ENCODE measurements at regions not wholly inside any gene's neighbourhood (a gene's known extent, or its start where the extent isn't known, plus 50 kb on each side); places are given as distances from the start of the nearest gene placed in this dataset.
A peak's percentile ranks its signal among the peaks of the same experiment; 100 is the strongest.

DNA sequence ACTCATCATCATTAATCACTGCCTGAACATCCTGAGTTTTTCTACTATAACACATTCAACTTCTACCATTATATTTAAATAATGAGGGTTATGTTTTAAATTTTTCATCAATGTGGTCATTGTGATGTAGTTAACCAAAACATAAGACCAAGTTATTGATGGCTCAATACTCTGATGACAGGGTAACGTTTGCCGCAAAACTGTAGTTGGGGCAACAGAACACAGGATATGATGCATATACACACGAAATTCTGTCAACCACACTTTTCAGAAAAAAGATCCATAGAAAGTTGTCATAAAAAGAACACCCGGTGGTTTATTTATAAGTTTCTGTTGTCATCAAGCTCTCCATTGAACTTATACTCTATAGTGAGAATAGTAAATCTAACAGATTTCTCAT is 121.7 kb upstream of the COL11A1 start:
- TF ChIP-seq, protein P1, sequence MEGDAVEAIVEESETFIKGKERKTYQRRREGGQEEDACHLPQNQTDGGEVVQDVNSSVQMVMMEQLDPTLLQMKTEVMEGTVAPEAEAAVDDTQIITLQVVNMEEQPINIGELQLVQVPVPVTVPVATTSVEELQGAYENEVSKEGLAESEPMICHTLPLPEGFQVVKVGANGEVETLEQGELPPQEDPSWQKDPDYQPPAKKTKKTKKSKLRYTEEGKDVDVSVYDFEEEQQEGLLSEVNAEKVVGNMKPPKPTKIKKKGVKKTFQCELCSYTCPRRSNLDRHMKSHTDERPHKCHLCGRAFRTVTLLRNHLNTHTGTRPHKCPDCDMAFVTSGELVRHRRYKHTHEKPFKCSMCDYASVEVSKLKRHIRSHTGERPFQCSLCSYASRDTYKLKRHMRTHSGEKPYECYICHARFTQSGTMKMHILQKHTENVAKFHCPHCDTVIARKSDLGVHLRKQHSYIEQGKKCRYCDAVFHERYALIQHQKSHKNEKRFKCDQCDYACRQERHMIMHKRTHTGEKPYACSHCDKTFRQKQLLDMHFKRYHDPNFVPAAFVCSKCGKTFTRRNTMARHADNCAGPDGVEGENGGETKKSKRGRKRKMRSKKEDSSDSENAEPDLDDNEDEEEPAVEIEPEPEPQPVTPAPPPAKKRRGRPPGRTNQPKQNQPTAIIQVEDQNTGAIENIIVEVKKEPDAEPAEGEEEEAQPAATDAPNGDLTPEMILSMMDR (IDR thresholded peaks at IDR 0.05; ENCODE audit: low read depth, low read length, missing control alignments), result no peak
- in situ Hi-C loops (cut with HindIII; ENCODE audit: low pct_ligation_motif_present, low sequenced_read_pairs), result no loop called here
- Histone ChIP-seq H3K4me3 (ENCODE audit: low read depth, low read length) (no peak overlapping the region), H3K27me3 (replicated peaks) (no peaks in the 10 kb centered on the region), H3K36me3 (replicated peaks) (no peaks in the 10 kb centered on the region), H3K27ac (no peak overlapping the region)
- peak; percentile 66 for DNase-seq

DNA sequence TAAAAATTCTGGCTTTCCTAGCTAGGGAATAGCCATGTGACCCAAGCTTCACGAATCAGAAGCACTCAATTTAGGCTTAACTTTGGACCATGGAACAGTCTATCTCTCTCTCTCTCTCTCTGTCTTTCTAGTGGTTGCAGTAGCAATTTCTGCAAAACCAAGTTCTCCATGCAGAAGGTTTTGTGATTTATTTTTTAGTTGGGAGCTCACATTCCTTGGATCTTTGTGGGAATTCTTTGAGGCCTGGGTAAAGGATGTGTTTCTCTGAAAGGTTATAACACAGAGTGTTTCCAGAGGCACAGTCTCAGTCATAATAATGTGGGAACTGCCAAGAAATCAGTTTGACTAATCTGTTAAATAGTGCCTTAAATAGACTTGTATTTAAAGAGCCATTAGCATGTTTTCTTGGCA is 112.3 kb upstream of the COL11A1 start:
- DNase-seq, result peak; percentile 57
- no peaks in the 10 kb centered on the region for H3K36me3 ChIP-seq (replicated peaks)
- in situ Hi-C loops (cut with HindIII; ENCODE audit: low pct_ligation_motif_present, low sequenced_read_pairs), result no loop called here

DNA sequence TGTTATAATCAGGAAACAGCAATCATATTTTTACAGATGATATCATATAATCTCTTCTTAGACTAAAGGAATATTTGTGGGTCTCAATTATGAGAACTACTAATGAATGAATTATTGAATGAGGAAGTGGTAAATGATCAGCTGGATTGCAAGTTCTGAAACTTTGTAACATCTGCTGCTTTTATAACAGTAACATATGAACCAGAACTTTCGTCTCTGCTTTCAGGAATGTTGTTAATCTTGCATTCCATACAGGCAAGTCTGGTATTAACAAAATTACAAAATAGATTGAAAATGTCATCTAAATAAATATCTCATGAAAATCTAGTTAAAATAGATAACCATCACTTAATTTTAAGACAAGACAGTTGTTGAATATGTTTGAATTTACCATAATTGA is 110.5 kb upstream of the COL11A1 start:
- in situ Hi-C loops (cut with HindIII; ENCODE audit: low pct_ligation_motif_present, low sequenced_read_pairs), result no loop called here
- H3K4me3 ChIP-seq (ENCODE audit: low read depth, low read length), result no peak overlapping the region
- no peaks in the 10 kb centered on the region for H3K27me3 ChIP-seq (replicated peaks)
- no peak for DNase-seq
- TF ChIP-seq, protein P1 (IDR thresholded peaks at IDR 0.05; ENCODE audit: low read depth, low read length, missing control alignments), result no peak
- H3K36me3 ChIP-seq (replicated peaks), result no peaks in the 10 kb centered on the region
- no peak overlapping the region for H3K27ac ChIP-seq

More for the DNA sequence above, 112.3 kb upstream of the COL11A1 start:
- Histone ChIP-seq H3K27ac (peak overlapping the region; percentile 50), H3K27me3 (replicated peaks) (no peaks in the 10 kb centered on the region), H3K4me3 (ENCODE audit: low read depth, low read length) (no peak overlapping the region)
- TF ChIP-seq, protein P1 (IDR thresholded peaks at IDR 0.05; ENCODE audit: low read depth, low read length, missing control alignments), result no peak

DNA sequence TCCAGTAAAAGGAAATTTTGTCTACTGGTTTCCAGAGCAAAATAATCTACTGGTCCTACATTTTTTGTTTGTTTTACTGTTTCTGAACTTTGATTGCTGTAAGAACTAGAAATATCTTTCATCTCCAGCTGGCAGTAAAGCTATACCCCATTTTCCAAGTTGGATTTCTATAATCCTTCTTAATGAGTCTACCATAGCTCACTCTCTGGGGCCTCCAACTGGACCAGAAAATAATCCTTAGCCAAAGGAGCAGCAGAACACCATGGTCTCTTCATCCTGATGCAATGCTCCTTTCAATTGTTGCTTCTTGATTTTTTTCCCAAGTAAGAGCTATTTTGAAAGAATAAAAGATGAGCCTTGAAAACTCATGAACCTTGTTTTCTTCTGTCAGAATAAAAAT is 110.0 kb upstream of the COL11A1 start:
- DNase-seq, result no peak
- TF ChIP-seq, protein P1 (IDR thresholded peaks at IDR 0.05; ENCODE audit: low read depth, low read length, missing control alignments), result no peak
- in situ Hi-C loops (cut with HindIII; ENCODE audit: low pct_ligation_motif_present, low sequenced_read_pairs), result no loop called here
- H3K4me3 ChIP-seq (ENCODE audit: low read depth, low read length), result no peak overlapping the region
- H3K27ac ChIP-seq, result no peak overlapping the region
- H3K36me3 ChIP-seq (replicated peaks), result no peaks in the 10 kb centered on the region
- no peaks in the 10 kb centered on the region for H3K27me3 ChIP-seq (replicated peaks)

DNA sequence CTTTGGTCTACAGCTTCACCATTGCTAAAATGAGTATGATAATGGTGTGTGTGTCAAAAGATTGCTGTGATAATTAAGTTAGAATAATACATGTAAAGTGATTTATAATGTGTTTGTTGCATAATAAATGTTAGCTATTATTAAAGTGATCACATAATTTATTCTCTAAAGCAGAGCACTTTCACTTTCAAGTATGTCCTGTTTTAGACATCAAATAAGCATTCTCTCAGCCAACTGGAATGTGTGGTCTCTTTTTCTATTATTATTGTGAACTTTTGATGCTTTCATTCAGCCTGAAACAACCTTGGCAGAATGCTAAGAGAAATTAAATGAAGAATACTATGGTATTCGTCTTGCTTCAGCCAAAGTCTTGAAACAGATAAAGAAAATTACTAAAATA is 102.8 kb upstream of the COL11A1 start:
- H3K27me3 ChIP-seq (replicated peaks), result no peaks in the 10 kb centered on the region
- no peaks in the 10 kb centered on the region for H3K36me3 ChIP-seq (replicated peaks)
- TF ChIP-seq, protein P1 (IDR thresholded peaks at IDR 0.05; ENCODE audit: low read depth, low read length, missing control alignments), result no peak
- no peak overlapping the region for H3K4me3 ChIP-seq (ENCODE audit: low read depth, low read length)
- H3K27ac ChIP-seq, result peak overlapping the region; percentile 9
- in situ Hi-C loops (cut with HindIII; ENCODE audit: low pct_ligation_motif_present, low sequenced_read_pairs), result no loop called here
- DNase-seq, result peak; percentile 35

DNA sequence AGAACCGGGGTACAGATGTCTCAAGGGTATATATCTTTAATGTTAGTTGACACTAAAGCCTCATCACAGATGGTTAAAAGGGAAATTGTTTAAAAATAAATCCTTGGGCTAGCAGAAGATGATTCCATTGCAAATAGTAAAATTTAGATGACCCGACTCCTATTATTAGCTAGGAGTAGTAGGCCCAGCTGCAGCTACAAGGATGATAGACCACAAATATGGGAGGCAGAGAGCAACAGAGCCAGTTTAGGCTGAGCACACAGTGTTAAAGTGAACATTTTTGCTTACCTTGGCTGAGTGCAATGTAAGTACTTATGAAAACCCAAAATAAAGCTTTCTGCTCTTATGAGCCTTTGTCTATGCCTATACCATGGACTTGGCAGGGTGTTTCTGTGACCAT is 100.5 kb upstream of the COL11A1 start:
- no peaks in the 10 kb centered on the region for H3K27me3 ChIP-seq (replicated peaks)
- in situ Hi-C loops (cut with HindIII; ENCODE audit: low pct_ligation_motif_present, low sequenced_read_pairs), result no loop called here
- H3K27ac ChIP-seq, result no peak overlapping the region
- no peak for DNase-seq
- no peaks in the 10 kb centered on the region for H3K36me3 ChIP-seq (replicated peaks)
- TF ChIP-seq, protein P1 (IDR thresholded peaks at IDR 0.05; ENCODE audit: low read depth, low read length, missing control alignments), result no peak
- H3K4me3 ChIP-seq (ENCODE audit: low read depth, low read length), result no peak overlapping the region
